ENCODE measurements at regions not wholly inside any gene's neighbourhood (a gene's known extent, or its start where the extent isn't known, plus 50 kb on each side); places are given as distances from the start of the nearest gene placed in this dataset.

GRCh38 chr6:84953111-84953755 lies 188.8 kb upstream of the TBX18 start:
- TF ChIP-seq CTCF (IDR thresholded peaks at IDR 0.05) (no peak), POLR2A (IDR thresholded peaks at IDR 0.05) (no peak), EP300 (IDR thresholded peaks at IDR 0.05) (no peak)

Measured in ovary (tissue), 3 donors.